ENCODE measurements at regions not wholly inside any gene's neighbourhood (a gene's known extent, or its start where the extent isn't known, plus 50 kb on each side); places are given as distances from the start of the nearest gene placed in this dataset.

- no peak for DNase-seq (ENCODE audit: low read depth in 1 of 2, low spot score in 1 of 2)
Measured at GRCh38 chr1:59051007-59051406, 245.9 kb upstream of the FGGY start.

- DNase-seq (ENCODE audit: low read depth in 1 of 2, low spot score in 1 of 2): no peak
Measured at GRCh38 chr1:59052166-59052590, 244.7 kb upstream of the FGGY start.

GRCh38 chr1:59054172-59054571 is 242.7 kb upstream of the FGGY start:
- no peak for DNase-seq (ENCODE audit: low read depth in 1 of 2, low spot score in 1 of 2)

GRCh38 chr1:59055908-59056719 is 240.8 kb upstream of the FGGY start:
- DNase-seq (ENCODE audit: low read depth in 1 of 2, low spot score in 1 of 2): no peak

- DNase-seq (ENCODE audit: low read depth in 1 of 2, low spot score in 1 of 2): no peak
Measured at GRCh38 chr1:59057211-59057694, 239.6 kb upstream of the FGGY start.

GRCh38 chr1:59057796-59058195 is 239.1 kb upstream of the FGGY start:
- DNase-seq (ENCODE audit: low read depth in 1 of 2, low spot score in 1 of 2): no peak

- DNase-seq (ENCODE audit: low read depth in 1 of 2, low spot score in 1 of 2): no peak
Measured at GRCh38 chr1:59058665-59059439, 238.0 kb upstream of the FGGY start.

- no peak for DNase-seq (ENCODE audit: low read depth in 1 of 2, low spot score in 1 of 2)
Measured at GRCh38 chr1:59061876-59062275, 235.0 kb upstream of the FGGY start.

GRCh38 chr1:59062743-59063142 is 234.2 kb upstream of the FGGY start:
- DNase-seq (ENCODE audit: low read depth in 1 of 2, low spot score in 1 of 2): no peak

- DNase-seq (ENCODE audit: low read depth in 1 of 2, low spot score in 1 of 2): no peak
Measured at GRCh38 chr1:59063501-59063900, 233.4 kb upstream of the FGGY start.

GRCh38 chr1:59064592-59064991 is 232.3 kb upstream of the FGGY start:
- no peak for DNase-seq (ENCODE audit: low read depth in 1 of 2, low spot score in 1 of 2)

GRCh38 chr1:59066236-59066635 is 230.7 kb upstream of the FGGY start:
- no peak for DNase-seq (ENCODE audit: low read depth in 1 of 2, low spot score in 1 of 2)

GRCh38 chr1:59070610-59071009 is 226.3 kb upstream of the FGGY start:
- no peak for DNase-seq (ENCODE audit: low read depth in 1 of 2, low spot score in 1 of 2)

- no peak for DNase-seq (ENCODE audit: low read depth in 1 of 2, low spot score in 1 of 2)
Measured at GRCh38 chr1:59071289-59071688, 225.6 kb upstream of the FGGY start.

GRCh38 chr1:59071876-59072582 is 224.9 kb upstream of the FGGY start:
- no peak for DNase-seq (ENCODE audit: low read depth in 1 of 2, low spot score in 1 of 2)

GRCh38 chr1:59072583-59072947 is 224.3 kb upstream of the FGGY start:
- DNase-seq (ENCODE audit: low read depth in 1 of 2, low spot score in 1 of 2): no peak

GRCh38 chr1:59074598-59074997 is 222.3 kb upstream of the FGGY start:
- DNase-seq (ENCODE audit: low read depth in 1 of 2, low spot score in 1 of 2): no peak

- DNase-seq (ENCODE audit: low read depth in 1 of 2, low spot score in 1 of 2): no peak
Measured at GRCh38 chr1:59075021-59075420, 221.9 kb upstream of the FGGY start.

- no peak for DNase-seq (ENCODE audit: low read depth in 1 of 2, low spot score in 1 of 2)
Measured at GRCh38 chr1:59076612-59077011, 220.3 kb upstream of the FGGY start.

- no peak for DNase-seq (ENCODE audit: low read depth in 1 of 2, low spot score in 1 of 2)
Measured at GRCh38 chr1:59077466-59078069, 219.3 kb upstream of the FGGY start.

- DNase-seq (ENCODE audit: low read depth in 1 of 2, low spot score in 1 of 2): no peak
Measured at GRCh38 chr1:59078070-59078800, 218.7 kb upstream of the FGGY start.

Measured in stimulated activated CD4-positive, alpha-beta T cell treated with anti-CD3 and anti-CD28 coated beads, Interleukin-15, amount 100 ng/mL, for 1 hour (primary cell).